ENCODE measurements at regions not wholly inside any gene's neighbourhood (a gene's known extent, or its start where the extent isn't known, plus 50 kb on each side); places are given as distances from the start of the nearest gene placed in this dataset.
"Not testable (repeated sequence)": the region's sequence is repeated elsewhere in the genome, so short reads cannot be mapped to it uniquely, and the experiment has no call there.

DNA sequence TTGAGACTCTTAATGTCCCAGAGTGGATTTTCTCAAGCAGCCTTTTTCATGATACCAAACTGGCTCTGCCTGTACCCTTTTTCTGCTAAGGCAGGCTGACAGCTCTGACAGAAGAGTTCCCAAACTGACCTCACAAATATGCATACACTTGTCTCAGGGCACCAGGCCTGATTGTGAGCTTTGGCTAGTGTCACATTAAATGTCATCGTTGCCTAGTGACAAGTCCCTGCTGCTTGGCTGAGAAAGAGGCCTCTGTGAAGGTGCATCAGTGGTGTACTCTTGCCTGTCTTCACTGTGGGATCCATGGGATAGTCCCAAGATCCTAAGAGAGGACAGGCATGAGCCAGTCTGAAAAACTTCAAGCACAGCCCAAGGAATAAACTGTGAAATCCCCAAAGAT lies 68.8 kb downstream of the RBMY1J start:
- H3K4me1 ChIP-seq; H3K36me3 ChIP-seq (replicated peaks in 1 of 2; ENCODE audit: insufficient read depth in 1 of 2, low read depth in 2 of 2); DNase-seq; ATAC-seq; intact Hi-C loops (cut with DNase I); H3K27ac ChIP-seq; H3K4me3 ChIP-seq; H3K27me3 ChIP-seq; H3K9me3 ChIP-seq: not testable (repeated sequence)
- WGBS, 2 donors: no CpG with 5 or more reads among the region's 1 CpG

GRCh38 chrY:22477846-22478245 lies 74.6 kb downstream of the RBMY1J start:
- ATAC-seq; H3K9me3 ChIP-seq; H3K4me1 ChIP-seq; intact Hi-C loops (cut with DNase I); DNase-seq; H3K36me3 ChIP-seq (replicated peaks in 1 of 2; ENCODE audit: insufficient read depth in 1 of 2, low read depth in 2 of 2); H3K4me3 ChIP-seq; H3K27me3 ChIP-seq; H3K27ac ChIP-seq: not testable (repeated sequence)
- WGBS, 2 donors: no CpG with 5 or more reads among the region's 2 CpGs

DNA sequence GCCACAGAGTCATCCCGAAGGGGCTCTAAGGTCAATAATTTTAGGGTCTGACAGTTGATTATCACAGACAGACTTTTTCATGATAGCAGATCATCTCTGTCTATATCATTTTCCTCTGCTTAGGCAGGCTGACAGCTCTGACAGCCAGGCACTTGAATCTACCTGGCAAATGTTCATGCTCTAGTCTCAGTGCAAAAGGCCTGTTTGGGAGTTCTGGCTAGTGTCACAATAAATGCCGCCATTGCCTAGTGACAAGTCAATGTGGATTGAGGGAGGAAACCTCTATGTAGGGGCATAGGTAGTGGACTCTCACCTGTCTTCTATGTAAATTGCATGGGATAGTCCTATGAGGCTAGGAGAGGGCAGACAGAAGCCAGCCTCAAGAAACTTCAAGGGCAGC lies 81.3 kb downstream of the RBMY1J start:
- H3K4me1 ChIP-seq; H3K4me3 ChIP-seq; H3K36me3 ChIP-seq (replicated peaks in 1 of 2; ENCODE audit: insufficient read depth in 1 of 2, low read depth in 2 of 2); ATAC-seq; H3K9me3 ChIP-seq; intact Hi-C loops (cut with DNase I); H3K27me3 ChIP-seq; DNase-seq; H3K27ac ChIP-seq: not testable (repeated sequence)
- WGBS, 2 donors: no CpG with 5 or more reads among the region's 2 CpGs

DNA sequence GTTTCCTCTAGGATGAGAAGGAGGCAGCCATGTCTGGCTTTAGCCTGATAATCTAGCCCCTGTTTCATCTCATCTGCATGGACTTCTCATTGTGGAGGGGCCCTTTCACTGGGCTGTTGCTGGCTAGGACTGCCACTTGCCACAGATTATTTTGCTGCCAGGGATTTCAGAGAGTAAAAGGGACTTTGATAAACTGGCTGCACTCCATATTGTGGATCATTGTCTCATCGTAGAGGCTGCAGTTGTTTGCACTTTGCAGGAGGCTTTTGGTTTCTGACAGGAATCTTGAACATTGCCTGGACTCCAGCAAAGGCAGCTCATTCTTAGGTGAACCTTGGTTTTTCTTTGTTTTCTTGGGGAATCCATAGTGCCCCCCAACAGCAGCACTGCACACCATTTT lies 85.5 kb downstream of the RBMY1J start:
- ATAC-seq; H3K4me3 ChIP-seq; H3K4me1 ChIP-seq; H3K36me3 ChIP-seq (replicated peaks in 1 of 2; ENCODE audit: insufficient read depth in 1 of 2, low read depth in 2 of 2); H3K27me3 ChIP-seq; DNase-seq; H3K9me3 ChIP-seq; H3K27ac ChIP-seq; intact Hi-C loops (cut with DNase I): not testable (repeated sequence)
- no CpG with 5 or more reads among the region's 1 CpG for WGBS, 2 donors

DNA sequence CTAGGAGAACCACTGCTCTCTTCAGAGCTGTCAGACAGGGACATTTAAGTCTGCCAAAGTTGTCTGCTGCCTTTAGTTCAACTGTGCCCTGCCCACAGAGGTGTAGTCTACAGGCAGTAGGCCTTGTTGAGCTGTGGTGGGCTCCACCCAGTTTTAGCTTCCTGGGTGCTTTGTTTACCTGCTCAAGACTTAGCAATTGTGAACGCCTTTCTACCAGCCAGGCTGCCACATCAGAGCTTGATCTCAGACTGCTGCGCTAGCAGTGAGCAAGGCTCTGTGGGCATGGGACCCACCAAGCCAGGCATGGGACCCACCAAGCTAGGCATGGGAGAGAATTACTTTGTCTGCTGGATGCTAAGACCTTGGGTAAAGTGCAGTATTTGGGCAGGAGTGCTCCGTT lies 96.5 kb downstream of the RBMY1J start:
- H3K27me3 ChIP-seq; H3K4me1 ChIP-seq; H3K27ac ChIP-seq; H3K9me3 ChIP-seq; ATAC-seq; DNase-seq; intact Hi-C loops (cut with DNase I); H3K4me3 ChIP-seq; H3K36me3 ChIP-seq (replicated peaks in 1 of 2; ENCODE audit: insufficient read depth in 1 of 2, low read depth in 2 of 2): not testable (repeated sequence)
- no CpG with 5 or more reads among the region's 3 CpGs for WGBS, 2 donors

DNA sequence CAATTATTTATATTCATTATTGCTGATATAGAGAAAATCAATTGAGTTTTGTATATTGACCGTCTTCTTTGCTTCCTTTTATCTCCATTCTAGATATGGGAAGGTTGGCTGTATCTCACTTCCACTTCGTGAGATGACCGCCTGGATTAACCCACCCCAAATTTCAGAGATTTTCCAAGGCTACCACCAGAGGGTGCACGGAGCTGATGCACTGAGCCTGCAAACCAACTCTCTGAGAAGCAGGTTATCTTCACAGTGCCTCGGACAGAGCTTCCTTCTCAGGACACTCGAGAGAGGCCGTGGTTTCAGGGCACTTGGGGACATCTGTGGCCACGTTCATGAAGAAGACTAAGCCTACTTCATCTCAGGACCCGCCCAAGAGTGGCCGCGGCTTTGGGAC lies 110.5 kb downstream of the RBMY1J start:
- DNase-seq; intact Hi-C loops (cut with DNase I); H3K4me1 ChIP-seq; H3K4me3 ChIP-seq; H3K36me3 ChIP-seq (replicated peaks in 1 of 2; ENCODE audit: insufficient read depth in 1 of 2, low read depth in 2 of 2); ATAC-seq; H3K27me3 ChIP-seq; H3K9me3 ChIP-seq; H3K27ac ChIP-seq: not testable (repeated sequence)
- no CpG with 5 or more reads among the region's 11 CpGs for WGBS, 2 donors

GRCh38 chrY:22525841-22526240 lies 122.6 kb downstream of the RBMY1J start:
- intact Hi-C loops (cut with DNase I); H3K9me3 ChIP-seq; H3K4me1 ChIP-seq; ATAC-seq; H3K4me3 ChIP-seq; H3K27ac ChIP-seq; H3K36me3 ChIP-seq (replicated peaks in 1 of 2; ENCODE audit: insufficient read depth in 1 of 2, low read depth in 2 of 2); H3K27me3 ChIP-seq; DNase-seq: not testable (repeated sequence)

GRCh38 chrY:22572975-22573374 lies 169.8 kb downstream of the RBMY1J start:
- no CpG with 5 or more reads among the region's 3 CpGs for WGBS, 2 donors
- H3K27me3 ChIP-seq; H3K4me3 ChIP-seq; H3K36me3 ChIP-seq (replicated peaks in 1 of 2; ENCODE audit: insufficient read depth in 1 of 2, low read depth in 2 of 2); DNase-seq; H3K9me3 ChIP-seq; ATAC-seq; H3K27ac ChIP-seq; H3K4me1 ChIP-seq; intact Hi-C loops (cut with DNase I): not testable (repeated sequence)

- intact Hi-C loops (cut with DNase I); DNase-seq; H3K9me3 ChIP-seq; H3K4me3 ChIP-seq; H3K4me1 ChIP-seq; H3K27me3 ChIP-seq; H3K36me3 ChIP-seq (replicated peaks in 1 of 2; ENCODE audit: insufficient read depth in 1 of 2, low read depth in 2 of 2); H3K27ac ChIP-seq: not testable (repeated sequence)
- ATAC-seq: peak; percentile 78
- WGBS, 2 donors: 20 to 47% methylated on average over 1 to 3 of the region's 3 CpGs
Observed at GRCh38 chrY:22598767-22599166, 195.6 kb downstream of the RBMY1J start.

DNA sequence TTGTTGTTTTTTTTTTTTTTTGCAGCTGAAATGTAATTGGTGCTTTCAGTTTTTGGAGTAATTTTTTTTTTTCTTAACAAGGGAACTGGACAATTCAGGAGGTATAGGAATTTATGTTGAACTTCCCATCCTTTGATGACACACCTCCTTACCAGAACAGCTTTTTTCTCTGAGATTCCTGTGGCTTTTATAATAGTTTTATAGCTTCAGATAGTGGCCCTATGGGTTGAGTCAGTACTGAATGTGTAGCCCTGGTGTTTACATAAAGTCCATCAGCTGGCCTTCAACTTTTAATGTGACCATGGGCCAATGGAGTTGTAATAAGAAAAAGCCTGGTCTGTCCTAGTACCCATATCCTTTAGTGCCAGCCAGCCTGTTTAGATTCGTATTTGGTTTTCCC lies 201.8 kb downstream of the RBMY1J start:
- H3K4me3 ChIP-seq; H3K27ac ChIP-seq; H3K9me3 ChIP-seq; H3K36me3 ChIP-seq (replicated peaks in 1 of 2; ENCODE audit: insufficient read depth in 1 of 2, low read depth in 2 of 2); intact Hi-C loops (cut with DNase I); DNase-seq; H3K4me1 ChIP-seq; H3K27me3 ChIP-seq: not testable (repeated sequence)
- peak; percentile 39 for ATAC-seq
- WGBS, 2 donors: no CpG with 5 or more reads among the region's 1 CpG

GRCh38 chrY:22605658-22606057 lies 202.4 kb downstream of the RBMY1J start:
- H3K9me3 ChIP-seq; H3K4me3 ChIP-seq; H3K27ac ChIP-seq; H3K4me1 ChIP-seq; intact Hi-C loops (cut with DNase I); H3K27me3 ChIP-seq; DNase-seq; H3K36me3 ChIP-seq (replicated peaks in 1 of 2; ENCODE audit: insufficient read depth in 1 of 2, low read depth in 2 of 2): not testable (repeated sequence)
- no CpG with 5 or more reads among the region's 1 CpG for WGBS, 2 donors
- peak; percentile 92 for ATAC-seq

DNA sequence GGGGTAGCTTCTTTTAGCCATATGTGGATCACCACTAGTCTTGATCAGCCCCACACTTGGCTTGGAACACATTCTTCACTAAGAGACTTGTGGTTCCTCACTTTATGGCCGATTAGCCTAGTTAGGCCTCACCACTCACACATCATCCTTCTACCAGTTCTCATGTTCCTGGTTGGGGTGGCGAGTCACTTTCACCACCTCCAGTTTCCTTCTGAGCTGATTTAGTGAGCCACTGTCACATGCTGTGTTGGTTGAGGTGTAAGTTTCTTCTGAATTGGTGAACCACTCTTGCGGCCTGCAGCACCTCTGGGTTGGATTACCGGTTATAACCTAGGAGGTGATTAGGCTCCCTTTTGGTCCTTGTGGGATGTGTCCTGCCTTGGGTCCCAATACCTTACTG lies 203.7 kb downstream of the RBMY1J start:
- H3K4me1 ChIP-seq; H3K27me3 ChIP-seq; ATAC-seq; H3K4me3 ChIP-seq; H3K36me3 ChIP-seq (replicated peaks in 1 of 2; ENCODE audit: insufficient read depth in 1 of 2, low read depth in 2 of 2); H3K9me3 ChIP-seq; DNase-seq; intact Hi-C loops (cut with DNase I); H3K27ac ChIP-seq: not testable (repeated sequence)
- WGBS, 2 donors: no CpG with 5 or more reads among the region's 4 CpGs

GRCh38 chrY:22612772-22613171 lies 209.6 kb downstream of the RBMY1J start:
- H3K27ac ChIP-seq; H3K9me3 ChIP-seq; H3K4me1 ChIP-seq; H3K36me3 ChIP-seq (replicated peaks in 1 of 2; ENCODE audit: insufficient read depth in 1 of 2, low read depth in 2 of 2); H3K4me3 ChIP-seq; intact Hi-C loops (cut with DNase I); DNase-seq; H3K27me3 ChIP-seq; ATAC-seq: not testable (repeated sequence)
